C4-2B (cell line): ENCODE measurements at regions not wholly inside any gene's neighbourhood (a gene's known extent, or its start where the extent isn't known, plus 50 kb on each side); places are given as distances from the start of the nearest gene placed in this dataset.

Source experiments
- ZFX ChIP-seq: fragments of 450-650 bp; IDR thresholded peaks from 2 replicates; pipeline ENCODE4 v1.6.1; 2017
- TF ChIP-seq, protein P1 (sequence below): fragments of 450-650 bp; conservative IDR thresholded peaks from 2 replicates; pipeline ENCODE4 v1.5.1; 2017; ENCODE audit warnings: mild to moderate bottlenecking

- TF ChIP-seq, protein P1, sequence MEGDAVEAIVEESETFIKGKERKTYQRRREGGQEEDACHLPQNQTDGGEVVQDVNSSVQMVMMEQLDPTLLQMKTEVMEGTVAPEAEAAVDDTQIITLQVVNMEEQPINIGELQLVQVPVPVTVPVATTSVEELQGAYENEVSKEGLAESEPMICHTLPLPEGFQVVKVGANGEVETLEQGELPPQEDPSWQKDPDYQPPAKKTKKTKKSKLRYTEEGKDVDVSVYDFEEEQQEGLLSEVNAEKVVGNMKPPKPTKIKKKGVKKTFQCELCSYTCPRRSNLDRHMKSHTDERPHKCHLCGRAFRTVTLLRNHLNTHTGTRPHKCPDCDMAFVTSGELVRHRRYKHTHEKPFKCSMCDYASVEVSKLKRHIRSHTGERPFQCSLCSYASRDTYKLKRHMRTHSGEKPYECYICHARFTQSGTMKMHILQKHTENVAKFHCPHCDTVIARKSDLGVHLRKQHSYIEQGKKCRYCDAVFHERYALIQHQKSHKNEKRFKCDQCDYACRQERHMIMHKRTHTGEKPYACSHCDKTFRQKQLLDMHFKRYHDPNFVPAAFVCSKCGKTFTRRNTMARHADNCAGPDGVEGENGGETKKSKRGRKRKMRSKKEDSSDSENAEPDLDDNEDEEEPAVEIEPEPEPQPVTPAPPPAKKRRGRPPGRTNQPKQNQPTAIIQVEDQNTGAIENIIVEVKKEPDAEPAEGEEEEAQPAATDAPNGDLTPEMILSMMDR = no peak
- no peak for TF ChIP-seq ZFX
Measured at GRCh38 chr13:74820809-74821208, 661.2 kb downstream of the TBC1D4 start.
